Uterus (tissue), 3 donors: ENCODE measurements at regions not wholly inside any gene's neighbourhood (a gene's known extent, or its start where the extent isn't known, plus 50 kb on each side); places are given as distances from the start of the nearest gene placed in this dataset.
"Not testable (repeated sequence)": the region's sequence is repeated elsewhere in the genome, so short reads cannot be mapped to it uniquely, and the experiment has no call there.

Experiments used
- DNase-seq, 2 donors: peaks; one replicate each; pipeline ENCODE4 v3.0.0-alpha.2; 2019 to 2020
- H3K27ac ChIP-seq, 2 donors: fragments of 200-600 bp; sonication (generic); 1 replicate in 1 of 2; 2 replicates in 1 of 2; pipeline ENCODE4 v1.5.1; 2016 to 2018
- H3K27me3 ChIP-seq, 2 donors: fragments of 200-600 bp; sonication (generic); one replicate each; pipeline ENCODE4 v1.5.1; 2018 to 2019; ENCODE audit warnings: control low read depth in 1 of 2
- H3K36me3 ChIP-seq, 2 donors: fragments of 200-600 bp; sonication (generic); one replicate each; pipeline ENCODE4 v1.5.1; 2019; ENCODE audit warnings: control low read depth in 1 of 2
- H3K4me1 ChIP-seq, 2 donors: fragments of 200-600 bp; sonication (generic); one replicate each; pipeline ENCODE4 v1.5.1; 2018 to 2019; ENCODE audit warnings: control low read depth in 1 of 2
- H3K4me3 ChIP-seq, 2 donors: fragments of 200-600 bp; sonication (generic); 1 replicate in 1 of 2; 2 replicates in 1 of 2; pipeline ENCODE4 v1.5.1; 2018 to 2019; ENCODE audit warnings: mild to moderate bottlenecking in 1 of 2
- H3K9me3 ChIP-seq, 2 donors: fragments of 200-600 bp; sonication (generic); one replicate each; pipeline ENCODE4 v1.5.1; 2019; ENCODE audit warnings: control low read depth in 1 of 2
- CTCF ChIP-seq, 4 experiments: fragments of 200-600 bp in 2 of 4; fragments of 450-650 bp in 2 of 4; sonication (generic) in 2 of 4; IDR thresholded peaks; one replicate each; pipeline ENCODE4 v1.5.1; 2016 to 2019; ENCODE audit warnings: antibody characterized with exemption in 4 of 4, mild to moderate bottlenecking in 2 of 4, moderate library complexity in 1 of 4
- POLR2A ChIP-seq, 2 donors: fragments of 450-650 bp; IDR thresholded peaks; one replicate each; pipeline ENCODE4 v1.6.1; 2016; ENCODE audit warnings: antibody characterized with exemption in 2 of 2, mild to moderate bottlenecking in 1 of 2, moderate library complexity in 1 of 2
- intact Hi-C: fragments of 100-400 bp; cut with DNase I; formaldehyde crosslinking; loops from one replicate; pipeline ENCODE4 v1.15.1; 2023; ENCODE audit warnings: low total_unique reads
- donor health status: DM: yes; HTN: yes; CAD: no.

- no peaks in the 10 kb centered on the region for H3K4me1 ChIP-seq
- no peak overlapping the region for H3K27ac ChIP-seq
- H3K36me3 ChIP-seq = no peaks in the 10 kb centered on the region
- no peaks in the 10 kb centered on the region for H3K9me3 ChIP-seq
- no peaks in the 10 kb centered on the region for H3K27me3 ChIP-seq
- H3K4me3 ChIP-seq = no peak overlapping the region
- TF ChIP-seq POLR2A (IDR thresholded peaks at IDR 0.05) (no peak), CTCF (IDR thresholded peaks at IDR 0.05) (no peak)
- no peak for DNase-seq
- intact Hi-C loops = no loop called here
These were observed 117.9 kb upstream of the HAND2 start for GRCh38 chr4:173647902-173648301.

GRCh38 chr4:173642509-173642908 is 112.5 kb upstream of the HAND2 start:
- H3K4me1 ChIP-seq = no peaks in the 10 kb centered on the region
- intact Hi-C loops = no loop called here
- H3K27me3 ChIP-seq = no peaks in the 10 kb centered on the region
- no peak overlapping the region for H3K27ac ChIP-seq
- H3K36me3 ChIP-seq = no peaks in the 10 kb centered on the region
- H3K4me3 ChIP-seq = no peak overlapping the region
- no peak for DNase-seq
- H3K9me3 ChIP-seq = no peaks in the 10 kb centered on the region
- TF ChIP-seq CTCF (IDR thresholded peaks at IDR 0.05) = no peak

GRCh38 chr4:173635395-173635794 is 105.4 kb upstream of the HAND2 start:
- peaks cover 0 to 7% of the 10 kb centered on the region in 2 donors for H3K9me3 ChIP-seq
- no peak overlapping the region for H3K4me3 ChIP-seq
- no peaks in the 10 kb centered on the region for H3K4me1 ChIP-seq
- intact Hi-C loops = no loop called here
- no peak for DNase-seq
- no peaks in the 10 kb centered on the region for H3K27me3 ChIP-seq
- H3K27ac ChIP-seq = no peak overlapping the region
- TF ChIP-seq CTCF (IDR thresholded peaks at IDR 0.05) (no peak), POLR2A (IDR thresholded peaks at IDR 0.05) (no peak)
- H3K36me3 ChIP-seq = no peaks in the 10 kb centered on the region

- TF ChIP-seq POLR2A (IDR thresholded peaks at IDR 0.05) (no peak), CTCF (IDR thresholded peaks at IDR 0.05) (no peak)
- DNase-seq = no peak
- no peak overlapping the region for H3K27ac ChIP-seq
- no peak overlapping the region for H3K4me3 ChIP-seq
- no peaks in the 10 kb centered on the region for H3K4me1 ChIP-seq
- intact Hi-C loops = no loop called here
- H3K36me3 ChIP-seq = no peaks in the 10 kb centered on the region
- no peaks in the 10 kb centered on the region for H3K27me3 ChIP-seq
- H3K9me3 ChIP-seq = peaks cover 0 to 18% of the 10 kb centered on the region in 2 donors
These were observed 96.2 kb upstream of the HAND2 start for GRCh38 chr4:173626277-173626676.

- H3K4me3 ChIP-seq, H3K36me3 ChIP-seq, DNase-seq, intact Hi-C loops, H3K27ac ChIP-seq, H3K9me3 ChIP-seq, H3K27me3 ChIP-seq, H3K4me1 ChIP-seq: not testable (repeated sequence)
These were observed 88.6 kb upstream of the HAND2 start for GRCh38 chr4:173618648-173619047.

GRCh38 chr4:173609158-173609557 is 79.1 kb upstream of the HAND2 start:
- H3K4me1 ChIP-seq = no peaks in the 10 kb centered on the region
- no peaks in the 10 kb centered on the region for H3K36me3 ChIP-seq
- no peak for DNase-seq
- no peaks in the 10 kb centered on the region for H3K9me3 ChIP-seq
- TF ChIP-seq POLR2A (IDR thresholded peaks at IDR 0.05) = no peak
- TF ChIP-seq CTCF (IDR thresholded peaks at IDR 0.05) = no peak
- intact Hi-C loops = no loop called here
- H3K4me3 ChIP-seq = no peak overlapping the region
- H3K27me3 ChIP-seq = no peaks in the 10 kb centered on the region
- no peak overlapping the region for H3K27ac ChIP-seq

- DNase-seq, H3K9me3 ChIP-seq, H3K4me1 ChIP-seq, H3K27ac ChIP-seq, H3K4me3 ChIP-seq, H3K27me3 ChIP-seq, H3K36me3 ChIP-seq, intact Hi-C loops: not testable (repeated sequence)
These were observed 78.6 kb upstream of the HAND2 start for GRCh38 chr4:173608632-173609031.
